ENCODE measurements at regions not wholly inside any gene's neighbourhood (a gene's known extent, or its start where the extent isn't known, plus 50 kb on each side); places are given as distances from the start of the nearest gene placed in this dataset.

DNA sequence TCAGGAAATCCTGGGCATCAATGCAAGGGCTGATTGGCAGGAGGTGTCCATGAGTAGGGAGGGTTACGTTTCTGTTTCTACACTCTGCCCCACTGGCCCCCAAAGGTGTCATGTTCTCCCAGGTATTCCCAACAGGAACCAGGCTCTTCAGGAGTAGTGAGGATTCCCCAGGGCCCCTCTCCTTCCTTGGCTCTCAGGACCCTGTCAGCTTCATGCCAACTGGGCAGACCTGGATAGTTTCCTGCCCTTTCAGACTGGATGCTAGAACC, 480.6 kb upstream of the HS6ST1 start:
- Histone ChIP-seq H3K9ac (no peak overlapping the region), H3K27me3 (ENCODE audit: insufficient read depth, low read depth) (no peaks in the 10 kb centered on the region), H3K4me1 (ENCODE audit: low read depth, poor library complexity, severe bottlenecking) (no peaks in the 10 kb centered on the region), H3K27ac (no peak overlapping the region), H4K20me1 (ENCODE audit: insufficient read depth) (no peaks in the 10 kb centered on the region), H3K4me2 (no peak overlapping the region), H3K36me3 (ENCODE audit: insufficient read depth) (no peaks in the 10 kb centered on the region), H3K79me2 (ENCODE audit: insufficient read depth, low read depth) (no peaks in the 10 kb centered on the region), H3K4me3 (IDR thresholded peaks at IDR 0.05; ENCODE audit: insufficient read depth, low read depth, low read length) (no peak overlapping the region), H2AFZ (ENCODE audit: low read depth) (no peak overlapping the region)
- TF ChIP-seq, protein P1, sequence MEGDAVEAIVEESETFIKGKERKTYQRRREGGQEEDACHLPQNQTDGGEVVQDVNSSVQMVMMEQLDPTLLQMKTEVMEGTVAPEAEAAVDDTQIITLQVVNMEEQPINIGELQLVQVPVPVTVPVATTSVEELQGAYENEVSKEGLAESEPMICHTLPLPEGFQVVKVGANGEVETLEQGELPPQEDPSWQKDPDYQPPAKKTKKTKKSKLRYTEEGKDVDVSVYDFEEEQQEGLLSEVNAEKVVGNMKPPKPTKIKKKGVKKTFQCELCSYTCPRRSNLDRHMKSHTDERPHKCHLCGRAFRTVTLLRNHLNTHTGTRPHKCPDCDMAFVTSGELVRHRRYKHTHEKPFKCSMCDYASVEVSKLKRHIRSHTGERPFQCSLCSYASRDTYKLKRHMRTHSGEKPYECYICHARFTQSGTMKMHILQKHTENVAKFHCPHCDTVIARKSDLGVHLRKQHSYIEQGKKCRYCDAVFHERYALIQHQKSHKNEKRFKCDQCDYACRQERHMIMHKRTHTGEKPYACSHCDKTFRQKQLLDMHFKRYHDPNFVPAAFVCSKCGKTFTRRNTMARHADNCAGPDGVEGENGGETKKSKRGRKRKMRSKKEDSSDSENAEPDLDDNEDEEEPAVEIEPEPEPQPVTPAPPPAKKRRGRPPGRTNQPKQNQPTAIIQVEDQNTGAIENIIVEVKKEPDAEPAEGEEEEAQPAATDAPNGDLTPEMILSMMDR (conservative IDR thresholded peaks at IDR 0.05; ENCODE audit: low read depth, low read length), result no peak

DNA sequence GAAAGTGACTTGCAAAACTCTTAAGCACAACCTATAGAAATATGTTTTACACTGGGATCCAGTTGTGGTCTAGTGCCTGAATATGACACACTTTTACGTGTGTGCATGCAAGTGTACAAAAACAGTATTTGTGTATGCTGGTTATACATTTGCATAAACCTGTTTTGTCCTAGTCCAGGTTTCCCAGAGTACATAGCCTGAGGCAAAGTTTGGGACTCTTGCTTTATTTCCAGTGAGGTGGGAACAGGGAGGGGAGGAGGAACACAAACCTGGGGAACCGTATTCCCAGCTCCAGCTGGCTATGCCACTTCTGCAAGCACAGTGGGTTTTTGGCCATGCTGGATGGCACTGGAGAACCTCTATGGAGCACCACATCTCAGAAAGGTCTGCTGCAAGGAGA, 481.1 kb upstream of the HS6ST1 start:
- Histone ChIP-seq H2AFZ (ENCODE audit: low read depth) (no peak overlapping the region), H3K4me3 (IDR thresholded peaks at IDR 0.05; ENCODE audit: insufficient read depth, low read depth, low read length) (no peak overlapping the region), H3K4me2 (no peak overlapping the region)

DNA sequence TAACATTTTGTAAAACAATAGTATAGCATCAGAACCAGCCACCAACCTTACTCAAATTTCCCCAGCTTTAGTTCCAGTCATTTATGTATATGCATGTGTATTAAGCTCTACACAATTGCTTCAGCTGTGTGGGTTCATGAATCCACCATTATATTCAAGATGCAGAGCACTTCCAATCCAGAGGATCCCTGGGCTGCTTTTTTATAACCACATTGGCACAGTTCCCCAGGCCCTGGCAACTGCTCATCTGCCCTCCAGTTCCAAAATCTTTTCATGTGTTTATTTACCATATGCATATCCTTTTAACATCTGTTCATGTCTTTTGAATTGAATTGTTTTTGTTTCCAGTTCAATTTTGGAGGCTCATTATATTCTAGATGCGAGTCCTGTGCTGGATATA, 482.9 kb upstream of the HS6ST1 start:
- no peaks in the 10 kb centered on the region for H4K20me1 ChIP-seq (ENCODE audit: insufficient read depth)
- H3K9ac ChIP-seq, result no peak overlapping the region
- H3K79me2 ChIP-seq (ENCODE audit: insufficient read depth, low read depth), result no peaks in the 10 kb centered on the region
- H3K27ac ChIP-seq, result no peak overlapping the region
- H3K4me3 ChIP-seq (IDR thresholded peaks at IDR 0.05; ENCODE audit: insufficient read depth, low read depth, low read length), result no peak overlapping the region
- no peak overlapping the region for H3K4me2 ChIP-seq
- no peaks in the 10 kb centered on the region for H3K27me3 ChIP-seq (ENCODE audit: insufficient read depth, low read depth)
- no peaks in the 10 kb centered on the region for H3K4me1 ChIP-seq (ENCODE audit: low read depth, poor library complexity, severe bottlenecking)
- H3K36me3 ChIP-seq (ENCODE audit: insufficient read depth), result no peaks in the 10 kb centered on the region
- no peak overlapping the region for H2AFZ ChIP-seq (ENCODE audit: low read depth)
- TF ChIP-seq, protein P1 (conservative IDR thresholded peaks at IDR 0.05; ENCODE audit: low read depth, low read length), result no peak

More for the DNA sequence above, 481.1 kb upstream of the HS6ST1 start:
- no peak overlapping the region for H3K9ac ChIP-seq
- no peaks in the 10 kb centered on the region for H3K4me1 ChIP-seq (ENCODE audit: low read depth, poor library complexity, severe bottlenecking)
- H3K36me3 ChIP-seq (ENCODE audit: insufficient read depth), result no peaks in the 10 kb centered on the region
- H3K27ac ChIP-seq, result no peak overlapping the region
- H4K20me1 ChIP-seq (ENCODE audit: insufficient read depth), result no peaks in the 10 kb centered on the region
- no peaks in the 10 kb centered on the region for H3K79me2 ChIP-seq (ENCODE audit: insufficient read depth, low read depth)
- TF ChIP-seq, protein P1 (conservative IDR thresholded peaks at IDR 0.05; ENCODE audit: low read depth, low read length), result no peak
- no peaks in the 10 kb centered on the region for H3K27me3 ChIP-seq (ENCODE audit: insufficient read depth, low read depth)

DNA sequence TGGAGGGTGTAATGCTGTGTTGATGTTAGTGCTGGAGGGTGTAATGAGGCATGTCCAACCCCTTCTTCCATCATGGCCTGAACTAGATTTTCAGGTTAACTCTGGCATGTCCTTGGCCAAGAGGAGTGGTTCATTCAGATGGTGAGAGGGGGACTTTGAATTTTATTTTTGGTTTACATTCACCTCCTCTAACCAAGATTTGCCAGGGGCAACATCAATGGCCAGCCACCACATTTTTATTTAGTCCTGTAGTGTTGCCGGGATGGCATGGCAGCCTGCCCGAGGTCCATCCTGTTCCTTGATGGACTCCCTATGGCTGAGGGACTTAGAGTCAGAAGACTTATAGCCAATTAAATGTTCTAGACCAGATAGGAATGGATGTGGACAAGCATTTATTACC, 484.6 kb upstream of the HS6ST1 start:
- no peaks in the 10 kb centered on the region for H3K36me3 ChIP-seq (ENCODE audit: insufficient read depth)
- TF ChIP-seq, protein P1 (conservative IDR thresholded peaks at IDR 0.05; ENCODE audit: low read depth, low read length), result no peak
- H3K4me3 ChIP-seq (IDR thresholded peaks at IDR 0.05; ENCODE audit: insufficient read depth, low read depth, low read length), result no peak overlapping the region
- H3K27me3 ChIP-seq (ENCODE audit: insufficient read depth, low read depth), result no peaks in the 10 kb centered on the region
- H3K27ac ChIP-seq, result no peak overlapping the region
- no peaks in the 10 kb centered on the region for H3K79me2 ChIP-seq (ENCODE audit: insufficient read depth, low read depth)
- H2AFZ ChIP-seq (ENCODE audit: low read depth), result no peak overlapping the region
- H3K4me1 ChIP-seq (ENCODE audit: low read depth, poor library complexity, severe bottlenecking), result no peaks in the 10 kb centered on the region
- no peak overlapping the region for H3K4me2 ChIP-seq
- H3K9ac ChIP-seq, result no peak overlapping the region
- no peaks in the 10 kb centered on the region for H4K20me1 ChIP-seq (ENCODE audit: insufficient read depth)

DNA sequence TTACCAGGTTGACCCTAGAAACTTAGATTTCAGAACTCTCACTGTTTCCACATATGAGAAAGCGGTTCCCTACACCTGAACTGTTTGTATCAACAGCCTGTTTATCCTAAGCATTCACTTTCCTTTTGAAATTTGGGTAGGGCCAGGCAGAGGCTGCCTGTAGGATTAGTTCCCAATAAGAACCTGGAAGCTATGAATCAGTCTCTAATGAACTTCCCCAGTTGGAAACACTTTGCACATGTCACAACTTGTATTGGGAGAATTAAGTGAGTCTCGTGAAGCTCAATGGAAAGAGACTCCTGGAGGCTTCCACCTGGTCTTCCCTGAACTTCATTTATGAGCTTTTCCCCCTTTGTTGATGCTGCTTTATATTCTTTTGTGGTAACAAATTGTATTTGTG, 486.6 kb upstream of the HS6ST1 start:
- no peaks in the 10 kb centered on the region for H3K79me2 ChIP-seq (ENCODE audit: insufficient read depth, low read depth)
- no peak overlapping the region for H3K9ac ChIP-seq
- no peak overlapping the region for H2AFZ ChIP-seq (ENCODE audit: low read depth)
- no peaks in the 10 kb centered on the region for H3K36me3 ChIP-seq (ENCODE audit: insufficient read depth)
- no peak overlapping the region for H3K27ac ChIP-seq
- TF ChIP-seq, protein P1 (conservative IDR thresholded peaks at IDR 0.05; ENCODE audit: low read depth, low read length), result no peak
- no peak overlapping the region for H3K4me2 ChIP-seq
- H3K4me1 ChIP-seq (ENCODE audit: low read depth, poor library complexity, severe bottlenecking), result no peaks in the 10 kb centered on the region
- H3K27me3 ChIP-seq (ENCODE audit: insufficient read depth, low read depth), result no peaks in the 10 kb centered on the region
- H3K4me3 ChIP-seq (IDR thresholded peaks at IDR 0.05; ENCODE audit: insufficient read depth, low read depth, low read length), result no peak overlapping the region
- H4K20me1 ChIP-seq (ENCODE audit: insufficient read depth), result no peaks in the 10 kb centered on the region

All from KMS-11 (cell line).